ENCODE measurements at regions not wholly inside any gene's neighbourhood (a gene's known extent, or its start where the extent isn't known, plus 50 kb on each side); places are given as distances from the start of the nearest gene placed in this dataset.

DNA sequence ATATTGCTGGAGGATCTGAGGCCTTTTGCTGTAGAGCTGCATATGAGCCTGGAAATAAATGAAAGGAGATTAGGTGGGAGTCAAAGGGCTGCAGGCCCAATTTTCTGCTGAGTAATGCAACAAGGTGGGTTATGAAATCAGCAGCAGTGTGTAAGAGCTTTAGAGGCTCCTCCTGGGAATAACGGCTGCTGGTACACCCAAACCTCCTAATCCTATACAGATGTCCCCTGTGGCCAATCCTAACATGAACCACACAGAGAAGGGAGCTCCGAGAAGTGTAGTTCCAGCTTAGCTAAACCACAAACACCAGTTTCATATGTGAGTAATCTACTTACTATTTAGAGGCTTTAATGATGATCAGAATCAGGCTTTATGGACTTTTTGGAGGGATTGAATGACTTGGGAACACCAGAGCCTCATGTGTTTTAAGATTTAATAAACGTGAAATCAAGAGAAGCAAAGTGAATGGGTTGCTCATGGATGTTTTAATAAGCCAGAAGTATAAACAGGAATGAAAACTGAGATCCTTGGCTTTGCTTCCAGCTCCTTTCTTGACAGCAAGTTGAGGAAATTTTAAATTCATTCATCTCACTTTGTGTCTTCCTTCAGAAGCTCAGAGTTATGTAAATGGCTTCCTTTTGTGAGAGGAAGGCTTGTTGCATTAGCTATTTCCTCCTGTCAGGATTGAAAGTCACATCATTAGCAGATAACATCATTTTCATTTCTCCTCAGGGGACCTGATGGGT, 437.5 kb downstream of the TMEM232 start:
- Histone ChIP-seq H3K4me3 (no peak overlapping the region), H3K9me3 (no peaks in the 10 kb centered on the region), H3K27ac (no peak overlapping the region), H3K36me3 (no peaks in the 10 kb centered on the region), H3K4me1 (no peaks in the 10 kb centered on the region), H3K27me3 (no peaks in the 10 kb centered on the region)
- TF ChIP-seq POLR2A (IDR thresholded peaks at IDR 0.05) = no peak
- TF ChIP-seq, protein P1, sequence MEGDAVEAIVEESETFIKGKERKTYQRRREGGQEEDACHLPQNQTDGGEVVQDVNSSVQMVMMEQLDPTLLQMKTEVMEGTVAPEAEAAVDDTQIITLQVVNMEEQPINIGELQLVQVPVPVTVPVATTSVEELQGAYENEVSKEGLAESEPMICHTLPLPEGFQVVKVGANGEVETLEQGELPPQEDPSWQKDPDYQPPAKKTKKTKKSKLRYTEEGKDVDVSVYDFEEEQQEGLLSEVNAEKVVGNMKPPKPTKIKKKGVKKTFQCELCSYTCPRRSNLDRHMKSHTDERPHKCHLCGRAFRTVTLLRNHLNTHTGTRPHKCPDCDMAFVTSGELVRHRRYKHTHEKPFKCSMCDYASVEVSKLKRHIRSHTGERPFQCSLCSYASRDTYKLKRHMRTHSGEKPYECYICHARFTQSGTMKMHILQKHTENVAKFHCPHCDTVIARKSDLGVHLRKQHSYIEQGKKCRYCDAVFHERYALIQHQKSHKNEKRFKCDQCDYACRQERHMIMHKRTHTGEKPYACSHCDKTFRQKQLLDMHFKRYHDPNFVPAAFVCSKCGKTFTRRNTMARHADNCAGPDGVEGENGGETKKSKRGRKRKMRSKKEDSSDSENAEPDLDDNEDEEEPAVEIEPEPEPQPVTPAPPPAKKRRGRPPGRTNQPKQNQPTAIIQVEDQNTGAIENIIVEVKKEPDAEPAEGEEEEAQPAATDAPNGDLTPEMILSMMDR (IDR thresholded peaks at IDR 0.05 in 4 of 5, conservative IDR thresholded peaks at IDR 0.05 in 1 of 5) = no peak
- in situ Hi-C loops (cut with MboI; ENCODE audit: low sequenced_read_pairs in 4 of 4) = no loop called here
- intact Hi-C loops (cut with DNase I; ENCODE audit: low total_unique reads) = no loop called here
- no peak for DNase-seq
- no peak for ATAC-seq

DNA sequence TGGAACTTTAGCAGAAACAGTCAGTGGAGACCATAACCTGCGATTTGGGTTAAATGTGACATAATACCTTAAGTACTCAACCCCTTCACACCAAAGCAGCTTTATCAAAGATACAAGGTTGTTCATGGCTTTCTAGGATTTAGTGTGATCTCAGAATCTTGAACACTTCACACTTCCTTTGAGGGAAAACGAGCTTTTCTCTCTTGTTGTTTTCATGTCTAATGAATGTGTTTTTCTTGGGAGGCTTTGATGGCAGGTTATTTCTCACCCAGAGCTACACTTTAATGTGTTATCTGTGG, 437.0 kb downstream of the TMEM232 start:
- Histone ChIP-seq H3K27ac (no peak overlapping the region), H3K9me3 (no peaks in the 10 kb centered on the region), H3K27me3 (no peaks in the 10 kb centered on the region), H3K36me3 (no peaks in the 10 kb centered on the region), H3K4me1 (no peaks in the 10 kb centered on the region), H3K4me3 (no peak overlapping the region)
- intact Hi-C loops (cut with DNase I; ENCODE audit: low total_unique reads) = no loop called here
- DNase-seq (no peak), ATAC-seq (no peak)
- in situ Hi-C loops (cut with MboI; ENCODE audit: low sequenced_read_pairs in 4 of 4) = no loop called here
- TF ChIP-seq, protein P1 (IDR thresholded peaks at IDR 0.05 in 4 of 5, conservative IDR thresholded peaks at IDR 0.05 in 1 of 5) = no peak
- TF ChIP-seq POLR2A (IDR thresholded peaks at IDR 0.05) = no peak

- Histone ChIP-seq H3K4me1 (no peaks in the 10 kb centered on the region), H3K27ac (no peak overlapping the region), H3K4me3 (no peak overlapping the region), H3K9me3 (no peaks in the 10 kb centered on the region), H3K27me3 (no peaks in the 10 kb centered on the region), H3K36me3 (no peaks in the 10 kb centered on the region)
- no peak for ATAC-seq
- TF ChIP-seq, protein P1 (IDR thresholded peaks at IDR 0.05 in 4 of 5, conservative IDR thresholded peaks at IDR 0.05 in 1 of 5) = no peak
- TF ChIP-seq POLR2A (IDR thresholded peaks at IDR 0.05) = no peak
- no peak for DNase-seq
- intact Hi-C loops (cut with DNase I; ENCODE audit: low total_unique reads) = no loop called here
- in situ Hi-C loops (cut with MboI; ENCODE audit: low sequenced_read_pairs in 4 of 4) = no loop called here
Observed at GRCh38 chr5:110290542-110290941, 435.9 kb downstream of the TMEM232 start.

GRCh38 chr5:110294281-110294680, 432.2 kb downstream of the TMEM232 start:
- Histone ChIP-seq H3K27ac (no peak overlapping the region), H3K4me3 (no peak overlapping the region), H3K9me3 (no peaks in the 10 kb centered on the region), H3K36me3 (no peaks in the 10 kb centered on the region), H3K4me1 (no peaks in the 10 kb centered on the region), H3K27me3 (no peaks in the 10 kb centered on the region)
- in situ Hi-C loops (cut with MboI; ENCODE audit: low sequenced_read_pairs in 4 of 4) = no loop called here
- DNase-seq (no peak), ATAC-seq (no peak)
- TF ChIP-seq, protein P1 (IDR thresholded peaks at IDR 0.05 in 4 of 5, conservative IDR thresholded peaks at IDR 0.05 in 1 of 5) = no peak
- TF ChIP-seq POLR2A (IDR thresholded peaks at IDR 0.05) = no peak
- intact Hi-C loops (cut with DNase I; ENCODE audit: low total_unique reads) = no loop called here

DNA sequence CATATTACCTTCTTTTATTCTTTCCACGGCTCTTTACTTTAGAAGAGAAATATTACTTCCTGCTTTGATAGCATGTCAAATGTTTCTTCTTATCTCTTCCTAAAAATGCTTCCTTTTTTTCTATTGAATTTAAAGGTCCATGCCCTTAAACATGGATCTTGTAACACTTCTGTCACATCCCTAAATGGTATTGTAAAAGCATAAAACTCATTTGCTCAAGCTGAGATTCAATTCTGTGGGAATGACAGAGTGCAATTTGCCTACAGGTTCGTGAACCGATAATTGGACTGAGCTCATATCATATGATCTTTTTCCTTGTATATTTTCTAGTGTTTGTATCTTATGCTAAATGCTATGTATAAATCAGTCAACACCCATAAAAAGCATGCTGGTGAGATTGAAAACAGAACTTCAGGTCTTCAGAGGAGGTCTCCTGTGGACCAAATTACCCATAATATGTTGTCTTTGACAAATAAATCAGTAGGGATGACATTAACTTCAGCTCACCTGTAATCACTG, 429.3 kb downstream of the TMEM232 start:
- Histone ChIP-seq H3K4me1 (no peaks in the 10 kb centered on the region), H3K27me3 (no peaks in the 10 kb centered on the region), H3K4me3 (no peak overlapping the region), H3K36me3 (no peaks in the 10 kb centered on the region), H3K9me3 (no peaks in the 10 kb centered on the region), H3K27ac (no peak overlapping the region)
- TF ChIP-seq, protein P1 (IDR thresholded peaks at IDR 0.05 in 4 of 5, conservative IDR thresholded peaks at IDR 0.05 in 1 of 5) = no peak
- TF ChIP-seq POLR2A (IDR thresholded peaks at IDR 0.05) = no peak
- in situ Hi-C loops (cut with MboI; ENCODE audit: low sequenced_read_pairs in 4 of 4) (no loop called here), intact Hi-C loops (cut with DNase I; ENCODE audit: low total_unique reads) (no loop called here)
- no peak for DNase-seq
- ATAC-seq = no peak
